AG08396 (cell line): ENCODE measurements at regions not wholly inside any gene's neighbourhood (a gene's known extent, or its start where the extent isn't known, plus 50 kb on each side); places are given as distances from the start of the nearest gene placed in this dataset.
"Not testable (repeated sequence)": the region's sequence is repeated elsewhere in the genome, so short reads cannot be mapped to it uniquely, and the experiment has no call there.

ENCODE experiments used
- DNase-seq: peaks from one replicate; pipeline ENCODE4 v3.0.0; 2012; ENCODE audit warnings: low spot score, mixed read lengths

GRCh38 chr22:10526079-10526478 is 5001.9 kb upstream of the OR11H1 start:
- DNase-seq: not testable (repeated sequence)

DNA sequence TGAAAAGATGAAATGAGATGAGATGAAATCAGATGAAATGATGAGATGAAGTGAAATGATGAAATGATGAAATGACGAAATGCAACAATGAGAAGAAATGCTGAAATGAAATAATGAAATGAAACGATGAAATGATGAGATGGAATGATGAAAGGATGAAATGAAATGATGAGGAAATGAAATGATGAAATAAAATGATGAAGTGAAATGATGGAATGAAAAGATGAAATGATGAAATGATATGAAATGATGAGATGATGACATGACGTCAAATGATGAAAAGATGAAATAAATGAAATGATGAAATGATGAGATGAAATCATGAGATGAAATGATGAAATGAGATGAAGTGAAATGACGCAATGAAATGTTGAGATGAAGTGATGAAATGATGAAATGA is 4996.9 kb upstream of the OR11H1 start:
- DNase-seq: not testable (repeated sequence)

GRCh38 chr22:10572531-10572930 is 4955.5 kb upstream of the OR11H1 start:
- DNase-seq: not testable (repeated sequence)

- not testable (repeated sequence) for DNase-seq
These were observed 4926.9 kb upstream of the OR11H1 start for GRCh38 chr22:10601071-10601470.

- DNase-seq: not testable (repeated sequence)
These were observed 4896.0 kb upstream of the OR11H1 start for GRCh38 chr22:10631961-10632360.

DNA sequence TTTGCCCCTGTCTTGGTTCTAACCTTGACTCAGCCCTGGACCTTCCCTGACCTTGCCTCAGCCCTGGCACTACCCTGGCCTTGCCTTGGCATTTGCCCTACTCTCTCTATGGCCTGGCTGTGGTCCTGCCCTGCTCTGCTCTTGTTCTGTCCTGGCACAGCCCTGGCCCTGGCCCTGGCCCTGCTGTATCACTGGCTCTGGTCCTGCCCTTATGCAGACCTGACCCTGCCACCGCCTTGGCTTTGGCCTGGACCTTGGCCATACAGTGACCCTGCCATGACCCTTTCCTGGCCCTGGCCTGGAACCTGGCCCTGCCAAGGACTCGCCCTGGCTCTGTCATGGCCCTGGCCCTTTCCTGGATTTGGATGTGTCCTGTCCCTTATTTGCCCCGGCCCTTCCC is 4892.7 kb upstream of the OR11H1 start:
- not testable (repeated sequence) for DNase-seq

- not testable (repeated sequence) for DNase-seq
These were observed 4865.2 kb upstream of the OR11H1 start for GRCh38 chr22:10662818-10663217.

DNA sequence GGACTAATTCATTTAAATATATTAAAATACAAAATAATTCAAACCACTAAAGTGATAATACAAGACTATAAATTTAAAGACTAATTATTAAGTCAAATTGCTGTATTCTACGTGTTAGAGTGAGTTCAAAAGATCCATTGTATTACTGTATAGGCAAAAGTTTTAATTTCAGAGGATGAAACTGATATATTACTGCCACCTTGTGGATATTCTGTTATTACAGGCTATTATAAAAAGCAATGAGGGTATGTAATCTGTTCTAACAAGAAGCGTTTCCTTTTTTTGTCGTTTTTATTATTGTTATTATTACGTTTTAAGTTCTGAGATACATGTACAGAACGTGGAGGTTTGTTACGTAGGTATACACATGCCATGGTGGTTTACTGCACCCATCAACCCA is 4854.9 kb upstream of the OR11H1 start:
- DNase-seq: not testable (repeated sequence)

GRCh38 chr22:10678720-10679119 is 4849.3 kb upstream of the OR11H1 start:
- DNase-seq: not testable (repeated sequence)

GRCh38 chr22:10685436-10685835 is 4842.6 kb upstream of the OR11H1 start:
- DNase-seq: not testable (repeated sequence)

- not testable (repeated sequence) for DNase-seq
These were observed 4840.7 kb upstream of the OR11H1 start for GRCh38 chr22:10687256-10687655.

- not testable (repeated sequence) for DNase-seq
These were observed 4829.2 kb upstream of the OR11H1 start for GRCh38 chr22:10698836-10699235.

DNA sequence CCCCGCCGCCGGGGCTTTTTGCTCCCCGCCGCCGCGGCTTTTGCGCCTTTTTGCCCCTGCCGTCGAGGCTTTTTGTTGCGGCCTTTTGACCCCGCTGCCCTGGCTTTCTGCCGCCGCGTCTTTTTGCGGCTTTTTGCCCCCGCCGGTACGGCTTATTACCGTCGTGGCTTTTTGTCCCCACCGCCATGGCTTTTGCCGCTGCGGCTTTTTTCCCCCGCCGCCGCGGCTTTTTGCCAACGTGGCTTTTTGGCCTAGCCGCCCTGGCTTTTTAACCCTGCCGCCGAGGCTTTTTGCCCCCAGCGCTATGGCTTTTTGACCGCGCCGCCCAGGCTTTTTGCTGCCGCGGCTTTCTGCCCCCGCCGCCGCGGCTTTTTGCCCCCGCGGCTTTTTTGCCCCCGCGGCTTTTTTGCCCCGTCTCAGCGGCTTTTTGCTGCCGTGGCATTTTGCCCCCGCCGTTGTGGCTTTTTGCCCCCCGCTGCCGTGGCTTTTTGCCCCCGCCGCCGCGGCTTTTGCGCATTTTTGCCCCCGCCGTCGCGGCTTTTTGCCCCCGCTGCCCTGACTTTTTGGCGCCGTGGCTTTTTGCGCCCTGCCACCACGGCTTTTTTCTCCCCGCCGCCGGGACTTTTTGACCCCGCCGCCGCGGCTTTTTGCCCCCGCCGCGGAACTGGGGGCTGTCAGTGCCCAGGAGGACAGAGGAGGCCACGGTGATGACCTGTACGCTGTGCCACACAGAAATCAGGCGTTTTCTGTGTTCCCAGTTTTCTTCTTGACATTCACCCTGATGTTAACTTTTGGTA is 4828.5 kb upstream of the OR11H1 start:
- peak; percentile 0 for DNase-seq

DNA sequence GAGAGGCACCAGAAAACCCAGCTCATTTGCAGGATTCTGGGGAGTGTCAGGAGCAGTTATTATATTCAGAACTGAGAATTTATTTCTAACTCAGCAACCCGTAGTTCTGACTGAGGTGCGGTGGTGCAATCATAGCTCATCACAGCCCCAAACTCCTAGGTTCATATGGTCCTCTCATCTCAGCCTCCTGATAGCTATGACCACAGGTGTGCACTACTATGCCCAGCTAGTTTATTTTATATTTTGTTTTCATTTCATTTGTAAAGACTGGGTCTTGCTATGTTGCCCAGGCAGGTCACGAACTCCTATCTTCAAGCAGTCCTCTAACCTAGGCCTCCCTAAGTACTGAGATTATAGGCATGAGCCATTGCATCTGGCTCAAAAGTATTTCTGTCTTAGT is 4819.8 kb upstream of the OR11H1 start:
- DNase-seq: not testable (repeated sequence)

- not testable (repeated sequence) for DNase-seq
These were observed 4817.1 kb upstream of the OR11H1 start for GRCh38 chr22:10710923-10711322.

DNA sequence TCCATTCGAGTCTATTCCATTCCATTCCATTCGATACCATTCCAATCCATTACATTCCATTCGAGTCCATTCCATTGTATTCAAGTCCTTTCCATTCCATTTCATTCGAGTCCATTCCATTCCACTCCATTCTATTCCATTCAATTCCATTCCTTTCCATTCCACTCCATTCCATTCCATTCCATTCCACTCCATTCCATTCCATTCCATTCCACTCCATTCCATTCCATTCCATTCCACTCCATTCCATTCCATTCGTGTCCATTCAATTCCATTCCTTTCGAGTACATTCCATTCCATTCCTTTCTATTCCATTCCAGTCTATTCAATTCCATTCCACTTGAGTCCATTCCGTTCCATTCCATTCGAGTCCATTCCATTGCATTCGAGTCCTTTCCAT is 4805.2 kb upstream of the OR11H1 start:
- not testable (repeated sequence) for DNase-seq

- DNase-seq: not testable (repeated sequence)
These were observed 4804.0 kb upstream of the OR11H1 start for GRCh38 chr22:10723966-10724365.

GRCh38 chr22:10727393-10727792 is 4800.6 kb upstream of the OR11H1 start:
- DNase-seq: no peak

DNA sequence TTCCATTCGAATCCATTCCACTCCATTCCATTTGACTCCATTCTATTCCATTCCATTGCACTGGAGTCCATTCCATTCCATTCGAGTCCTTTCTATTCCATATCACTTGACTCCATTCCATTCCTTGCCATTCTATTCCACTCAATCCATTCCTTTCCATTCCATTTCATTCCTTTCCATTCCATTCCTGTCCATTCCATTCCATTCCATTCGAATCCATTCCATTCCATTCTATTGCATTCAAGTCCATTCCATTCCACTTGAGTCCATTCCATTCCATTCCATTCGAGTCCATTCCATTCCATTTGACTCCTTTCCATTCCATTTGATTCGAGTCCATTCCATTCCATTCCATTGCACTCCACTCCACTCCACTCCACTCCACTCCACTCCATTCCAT is 4798.0 kb upstream of the OR11H1 start:
- not testable (repeated sequence) for DNase-seq

DNA sequence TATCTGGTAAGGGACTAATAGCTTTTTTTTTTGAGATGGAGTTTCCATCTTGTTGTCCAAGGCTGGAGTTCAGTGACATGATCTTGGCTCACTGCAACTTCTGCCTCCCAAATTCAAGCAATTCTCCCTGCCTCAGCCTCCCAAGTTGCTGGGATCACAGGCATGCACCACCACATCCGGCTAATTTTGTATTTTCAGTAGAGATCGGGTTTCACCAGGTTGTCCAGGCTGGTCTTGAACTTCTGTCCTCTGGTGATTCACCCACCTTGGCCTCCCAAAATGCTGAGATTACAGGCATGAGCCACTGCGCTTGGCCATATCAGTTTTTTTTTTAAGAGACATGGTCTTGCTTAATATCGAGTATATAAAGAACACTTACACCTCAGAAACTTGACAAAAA is 4797.3 kb upstream of the OR11H1 start:
- not testable (repeated sequence) for DNase-seq

DNA sequence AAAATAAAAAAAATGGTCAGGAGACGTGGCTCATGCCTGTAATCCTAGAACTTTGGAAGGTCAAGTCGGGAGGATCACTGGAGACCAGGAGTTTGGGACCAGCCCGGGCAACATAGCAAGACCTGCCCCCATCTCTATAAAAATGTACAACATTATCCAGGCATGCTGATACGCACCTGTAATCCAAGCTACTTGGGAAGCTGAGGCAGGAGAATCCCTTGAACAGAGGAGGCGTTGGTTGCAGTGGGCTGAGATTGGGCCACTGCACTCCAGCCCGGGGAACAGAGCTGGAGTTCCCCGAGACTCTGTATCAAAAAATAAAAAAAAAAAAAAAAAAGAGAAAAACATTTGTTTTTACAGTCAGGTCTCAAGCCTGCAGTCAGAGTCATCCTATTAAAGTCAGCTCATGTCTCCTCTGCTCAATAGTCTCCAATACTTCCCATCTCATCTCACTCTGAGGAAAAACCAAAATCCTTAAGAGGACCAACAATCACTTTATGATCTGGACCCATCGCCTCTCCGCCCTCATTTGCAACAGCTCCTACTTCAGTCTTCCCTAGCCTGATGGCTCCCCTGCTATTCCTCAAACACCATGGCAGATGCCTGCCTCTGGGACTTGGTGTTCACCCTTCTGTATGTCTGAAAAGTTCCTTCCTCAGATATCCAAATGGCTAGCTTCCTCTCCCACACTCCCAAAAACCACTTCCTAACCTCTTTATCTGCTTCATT is 4796.6 kb upstream of the OR11H1 start:
- DNase-seq: not testable (repeated sequence)

GRCh38 chr22:10735075-10735474 is 4792.9 kb upstream of the OR11H1 start:
- DNase-seq: not testable (repeated sequence)

DNA sequence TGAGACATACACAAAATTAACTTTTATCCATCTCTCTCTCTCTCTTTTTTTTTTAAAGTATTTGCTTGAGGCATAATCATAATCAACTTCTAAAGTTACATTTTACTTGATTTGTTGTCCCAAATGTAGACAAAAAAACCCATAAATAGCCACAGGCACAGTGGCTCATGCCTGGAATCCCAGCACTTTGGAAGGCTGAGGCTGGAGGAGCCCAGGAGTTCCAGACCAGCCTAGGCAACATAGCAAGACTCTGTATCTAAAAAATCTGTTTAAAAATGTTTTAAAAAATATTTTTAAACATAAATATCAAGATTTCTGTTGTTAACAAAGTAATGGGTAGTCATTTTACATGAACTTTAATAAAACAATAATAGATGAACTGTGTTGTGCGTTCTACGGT is 4791.1 kb upstream of the OR11H1 start:
- not testable (repeated sequence) for DNase-seq
